Glomerular visceral epithelial cell (primary cell): ENCODE measurements at regions not wholly inside any gene's neighbourhood (a gene's known extent, or its start where the extent isn't known, plus 50 kb on each side); places are given as distances from the start of the nearest gene placed in this dataset.
"Not testable (repeated sequence)": the region's sequence is repeated elsewhere in the genome, so short reads cannot be mapped to it uniquely, and the experiment has no call there.

ENCODE experiments used
- DNase-seq: peaks from one replicate; pipeline ENCODE4 v3.0.0-alpha.2; 2016; ENCODE audit errors: extremely low spot score

GRCh38 chr9:7347556-7347955 lies 452.0 kb downstream of the DMAC1 start:
- DNase-seq = no peak

GRCh38 chr9:7346144-7346543 lies 453.4 kb downstream of the DMAC1 start:
- DNase-seq = no peak

GRCh38 chr9:7342736-7343135 lies 456.8 kb downstream of the DMAC1 start:
- no peak for DNase-seq

- no peak for DNase-seq
Observed at GRCh38 chr9:7342229-7342628, 457.3 kb downstream of the DMAC1 start.

- no peak for DNase-seq
Observed at GRCh38 chr9:7341571-7341970, 458.0 kb downstream of the DMAC1 start.

- DNase-seq = no peak
Observed at GRCh38 chr9:7340451-7340850, 459.1 kb downstream of the DMAC1 start.

- no peak for DNase-seq
Observed at GRCh38 chr9:7338586-7339281, 460.8 kb downstream of the DMAC1 start.

GRCh38 chr9:7336356-7337065 lies 463.1 kb downstream of the DMAC1 start:
- DNase-seq = no peak

GRCh38 chr9:7333719-7334118 lies 465.9 kb downstream of the DMAC1 start:
- no peak for DNase-seq

GRCh38 chr9:7332780-7333179 lies 466.8 kb downstream of the DMAC1 start:
- DNase-seq = no peak

GRCh38 chr9:7328453-7328852 lies 471.1 kb downstream of the DMAC1 start:
- DNase-seq = no peak

- DNase-seq = no peak
Observed at GRCh38 chr9:7325995-7326394, 473.6 kb downstream of the DMAC1 start.

- no peak for DNase-seq
Observed at GRCh38 chr9:7324152-7324598, 475.4 kb downstream of the DMAC1 start.

- no peak for DNase-seq
Observed at GRCh38 chr9:7320841-7321240, 478.7 kb downstream of the DMAC1 start.

- peak; percentile 69 for DNase-seq
Observed at GRCh38 chr9:7320139-7320538, 479.4 kb downstream of the DMAC1 start.

GRCh38 chr9:7318920-7319319 lies 480.7 kb downstream of the DMAC1 start:
- no peak for DNase-seq

- DNase-seq = no peak
Observed at GRCh38 chr9:7316967-7317366, 482.6 kb downstream of the DMAC1 start.

- no peak for DNase-seq
Observed at GRCh38 chr9:7316166-7316795, 483.3 kb downstream of the DMAC1 start.

GRCh38 chr9:7315746-7316145 lies 483.8 kb downstream of the DMAC1 start:
- DNase-seq = no peak

- DNase-seq = no peak
Observed at GRCh38 chr9:7315116-7315515, 484.5 kb downstream of the DMAC1 start.

- DNase-seq = no peak
Observed at GRCh38 chr9:7313389-7313788, 486.2 kb downstream of the DMAC1 start.

GRCh38 chr9:7309051-7309450 lies 490.5 kb downstream of the DMAC1 start:
- not testable (repeated sequence) for DNase-seq

- no peak for DNase-seq
Observed at GRCh38 chr9:7305677-7306076, 493.9 kb downstream of the DMAC1 start.
